ENCODE measurements at regions not wholly inside any gene's neighbourhood (a gene's known extent, or its start where the extent isn't known, plus 50 kb on each side); places are given as distances from the start of the nearest gene placed in this dataset.
"Not testable (repeated sequence)": the region's sequence is repeated elsewhere in the genome, so short reads cannot be mapped to it uniquely, and the experiment has no call there.

DNA sequence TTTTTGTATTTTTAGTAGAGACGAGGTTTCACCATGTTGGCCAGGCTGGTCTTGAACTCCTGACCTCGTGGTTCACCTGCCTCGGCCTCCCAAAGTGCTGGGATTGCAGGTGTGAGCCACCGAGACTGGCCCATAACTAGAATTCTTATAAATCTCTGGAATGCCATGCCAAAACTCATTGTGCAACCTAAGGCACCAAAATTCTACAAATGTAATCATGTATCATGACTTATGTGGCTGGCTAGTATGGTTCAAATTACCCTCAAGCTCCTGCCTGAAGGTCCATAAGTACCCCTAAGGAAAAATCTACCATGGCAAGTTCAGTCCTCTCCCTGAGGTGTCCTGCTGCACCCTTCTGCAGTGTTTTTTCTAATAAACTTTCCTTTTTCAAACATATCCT, 63.8 kb upstream of the CSF1 start:
- H3K36me3 Mint-ChIP-seq (ENCODE audit: low read depth) = peaks cover 4% of the 10 kb centered on the region
- peak overlapping the region; percentile 40 for H3K27ac Mint-ChIP-seq
- TF ChIP-seq, protein P1, sequence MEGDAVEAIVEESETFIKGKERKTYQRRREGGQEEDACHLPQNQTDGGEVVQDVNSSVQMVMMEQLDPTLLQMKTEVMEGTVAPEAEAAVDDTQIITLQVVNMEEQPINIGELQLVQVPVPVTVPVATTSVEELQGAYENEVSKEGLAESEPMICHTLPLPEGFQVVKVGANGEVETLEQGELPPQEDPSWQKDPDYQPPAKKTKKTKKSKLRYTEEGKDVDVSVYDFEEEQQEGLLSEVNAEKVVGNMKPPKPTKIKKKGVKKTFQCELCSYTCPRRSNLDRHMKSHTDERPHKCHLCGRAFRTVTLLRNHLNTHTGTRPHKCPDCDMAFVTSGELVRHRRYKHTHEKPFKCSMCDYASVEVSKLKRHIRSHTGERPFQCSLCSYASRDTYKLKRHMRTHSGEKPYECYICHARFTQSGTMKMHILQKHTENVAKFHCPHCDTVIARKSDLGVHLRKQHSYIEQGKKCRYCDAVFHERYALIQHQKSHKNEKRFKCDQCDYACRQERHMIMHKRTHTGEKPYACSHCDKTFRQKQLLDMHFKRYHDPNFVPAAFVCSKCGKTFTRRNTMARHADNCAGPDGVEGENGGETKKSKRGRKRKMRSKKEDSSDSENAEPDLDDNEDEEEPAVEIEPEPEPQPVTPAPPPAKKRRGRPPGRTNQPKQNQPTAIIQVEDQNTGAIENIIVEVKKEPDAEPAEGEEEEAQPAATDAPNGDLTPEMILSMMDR (IDR thresholded peaks at IDR 0.05) = no peak
- no peak for DNase-seq
- H3K4me1 Mint-ChIP-seq = peaks cover 45% of the 10 kb centered on the region
- no peak overlapping the region for H3K4me3 Mint-ChIP-seq
- peaks cover 10% of the 10 kb centered on the region for H3K27me3 Mint-ChIP-seq (ENCODE audit: low read depth, poor library complexity)
- H3K9me3 Mint-ChIP-seq = peaks cover 5% of the 10 kb centered on the region

DNA sequence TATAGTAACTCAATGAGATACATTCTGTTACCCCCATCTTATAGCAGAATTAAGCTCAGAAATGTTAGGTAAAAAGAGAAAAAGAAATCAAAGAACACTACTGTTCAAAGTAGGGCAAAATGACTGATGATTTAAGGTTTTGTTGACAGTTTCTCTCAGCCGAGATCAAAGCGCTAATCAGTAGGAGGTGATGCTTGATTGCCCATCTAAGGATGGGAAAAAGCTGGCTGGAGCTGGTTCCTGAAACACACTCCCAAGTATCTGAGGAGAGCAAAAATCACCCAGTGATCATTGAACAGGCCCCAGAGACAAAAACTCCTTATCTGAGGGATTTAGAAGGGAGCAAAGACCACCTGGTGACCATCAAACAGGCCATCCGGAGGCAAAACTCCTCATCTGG, 64.5 kb upstream of the CSF1 start:
- H3K36me3 Mint-ChIP-seq (ENCODE audit: low read depth) = peaks cover 4% of the 10 kb centered on the region
- peak; percentile 20 for DNase-seq
- TF ChIP-seq, protein P1 (IDR thresholded peaks at IDR 0.05) = no peak
- peak overlapping the region; percentile 29 for H3K4me3 Mint-ChIP-seq
- H3K9me3 Mint-ChIP-seq = peaks cover 11% of the 10 kb centered on the region
- peaks cover 11% of the 10 kb centered on the region for H3K27me3 Mint-ChIP-seq (ENCODE audit: low read depth, poor library complexity)
- no peak overlapping the region for H3K27ac Mint-ChIP-seq
- peaks cover 45% of the 10 kb centered on the region for H3K4me1 Mint-ChIP-seq

DNA sequence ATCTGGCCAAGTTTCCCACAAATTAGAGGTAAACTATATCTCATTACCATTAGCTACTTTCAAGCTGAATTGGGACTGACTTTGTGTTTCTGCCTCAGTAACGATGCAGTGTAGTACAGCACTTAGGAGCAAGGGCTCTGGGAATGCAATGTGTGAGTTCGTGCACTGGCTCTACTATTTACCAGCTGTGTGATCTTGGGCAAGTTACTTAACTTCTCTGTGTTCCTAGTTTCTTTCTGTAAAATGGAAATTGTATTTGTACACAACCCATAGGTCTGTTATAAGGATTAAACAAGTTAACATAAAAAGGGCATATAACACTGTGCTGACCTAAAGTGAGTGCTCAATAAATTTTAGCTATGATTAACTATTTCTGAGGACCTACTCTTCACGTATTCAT, 65.0 kb upstream of the CSF1 start:
- Mint-ChIP-seq H3K36me3 (ENCODE audit: low read depth) (peaks cover 6% of the 10 kb centered on the region), H3K9me3 (peaks cover 16% of the 10 kb centered on the region), H3K27me3 (ENCODE audit: low read depth, poor library complexity) (peaks cover 13% of the 10 kb centered on the region), H3K4me1 (peaks cover 45% of the 10 kb centered on the region), H3K4me3 (no peak overlapping the region), H3K27ac (no peak overlapping the region)
- no peak for DNase-seq
- TF ChIP-seq, protein P1 (IDR thresholded peaks at IDR 0.05) = no peak

DNA sequence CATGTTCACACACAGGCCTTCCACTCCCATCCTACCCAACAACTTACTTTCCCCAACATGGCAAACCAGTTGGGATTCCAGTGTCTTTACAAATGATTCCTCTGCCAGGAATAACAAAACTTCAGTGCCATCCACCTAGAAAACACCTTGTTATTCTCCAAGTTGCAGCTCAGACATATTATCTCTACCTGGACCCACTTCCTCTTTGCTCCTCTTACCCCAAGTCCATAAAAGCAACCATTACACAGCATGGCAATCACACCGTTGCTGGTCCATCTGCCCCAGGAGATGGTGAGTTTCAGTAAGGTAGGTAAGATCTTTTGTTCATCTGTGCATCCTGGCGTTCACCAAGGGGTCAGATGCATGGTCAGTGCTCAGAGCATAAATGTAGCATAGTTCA, 66.0 kb upstream of the CSF1 start:
- peaks cover 26% of the 10 kb centered on the region for H3K9me3 Mint-ChIP-seq

DNA sequence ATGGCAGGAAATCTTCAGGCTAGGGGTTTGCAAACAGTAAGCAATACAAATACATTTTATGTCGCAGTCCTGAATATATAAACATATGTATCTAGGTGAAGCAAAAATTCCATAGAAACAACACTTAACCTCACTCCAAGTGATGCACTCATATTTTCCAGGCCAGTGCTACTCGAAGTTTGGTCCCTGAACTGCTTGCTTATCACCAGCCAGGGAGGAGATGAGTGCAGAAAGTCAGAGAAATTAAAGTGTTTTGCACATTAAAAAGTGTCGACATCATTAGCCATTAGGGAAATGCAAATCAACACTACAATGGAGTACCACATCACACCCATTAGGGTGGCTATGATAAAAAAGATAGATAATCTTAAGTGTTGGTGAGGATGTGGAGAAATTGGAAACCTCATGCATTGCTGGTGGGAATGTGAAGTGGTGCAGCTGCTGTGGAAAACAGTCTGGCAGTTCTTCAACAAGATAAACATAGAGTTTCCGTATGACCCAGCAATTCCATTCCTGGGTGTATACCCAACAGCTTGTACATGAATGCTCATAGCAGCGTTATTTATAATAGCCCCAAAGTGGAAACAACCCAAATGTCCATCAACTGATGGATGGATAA, 70.5 kb upstream of the CSF1 start:
- Mint-ChIP-seq H3K4me1 (peaks cover 7% of the 10 kb centered on the region), H3K27me3 (ENCODE audit: low read depth, poor library complexity) (peaks cover 7% of the 10 kb centered on the region), H3K27ac (no peak overlapping the region), H3K36me3 (ENCODE audit: low read depth) (peaks cover 18% of the 10 kb centered on the region), H3K4me3 (no peak overlapping the region), H3K9me3 (peaks cover 66% of the 10 kb centered on the region)
- no peak for DNase-seq
- TF ChIP-seq, protein P1 (IDR thresholded peaks at IDR 0.05) = no peak

More for the DNA sequence above, 66.0 kb upstream of the CSF1 start:
- peaks cover 36% of the 10 kb centered on the region for H3K4me1 Mint-ChIP-seq
- no peak for DNase-seq
- H3K27me3 Mint-ChIP-seq (ENCODE audit: low read depth, poor library complexity) = peaks cover 13% of the 10 kb centered on the region
- H3K4me3 Mint-ChIP-seq = no peak overlapping the region
- no peak overlapping the region for H3K27ac Mint-ChIP-seq
- TF ChIP-seq, protein P1 (IDR thresholded peaks at IDR 0.05) = no peak
- H3K36me3 Mint-ChIP-seq (ENCODE audit: low read depth) = peaks cover 9% of the 10 kb centered on the region

DNA sequence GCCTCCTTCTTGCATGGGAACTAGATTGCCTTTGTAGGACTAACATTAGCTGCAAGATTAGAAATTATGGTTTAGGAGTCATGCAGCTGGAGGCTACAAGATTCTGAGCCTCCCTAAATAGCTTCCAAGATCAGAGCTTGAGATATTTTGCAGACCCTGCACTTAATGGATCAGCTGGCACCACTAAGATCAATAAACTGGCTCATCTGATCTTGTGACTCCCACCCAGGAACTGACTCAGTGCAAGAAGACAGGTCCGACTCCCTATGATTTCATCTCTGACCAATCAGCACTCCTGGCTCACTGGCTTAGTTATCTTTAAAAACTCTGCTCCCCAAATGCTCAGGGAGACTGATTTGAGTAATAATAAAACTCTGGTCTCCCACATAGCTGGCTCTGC, 71.4 kb upstream of the CSF1 start:
- H3K4me1 Mint-ChIP-seq; H3K27me3 Mint-ChIP-seq (ENCODE audit: low read depth, poor library complexity); H3K4me3 Mint-ChIP-seq; H3K27ac Mint-ChIP-seq; DNase-seq: not testable (repeated sequence)
- H3K36me3 Mint-ChIP-seq (ENCODE audit: low read depth) = peaks cover 14% of the 10 kb centered on the region
- peaks cover 61% of the 10 kb centered on the region for H3K9me3 Mint-ChIP-seq

Measured in nephron progenitor cell (in vitro differentiated cells).